Epithelial cell of proximal tubule (primary cell): ENCODE measurements at regions not wholly inside any gene's neighbourhood (a gene's known extent, or its start where the extent isn't known, plus 50 kb on each side); places are given as distances from the start of the nearest gene placed in this dataset.

Source experiments
- DNase-seq: peaks from one replicate; pipeline ENCODE4 v3.0.0-alpha.2; 2011; ENCODE audit warnings: low read depth
- H3K4me3 ChIP-seq: 2 replicates; pipeline ENCODE4 v1.5.1; 2011; ENCODE audit warnings: low read depth, mild to moderate bottlenecking, low read length
- TF ChIP-seq, protein P1 (sequence below): conservative IDR thresholded peaks from 2 replicates; pipeline ENCODE4 v1.5.1; 2012; ENCODE audit warnings: low read depth, mild to moderate bottlenecking, low read length

DNA sequence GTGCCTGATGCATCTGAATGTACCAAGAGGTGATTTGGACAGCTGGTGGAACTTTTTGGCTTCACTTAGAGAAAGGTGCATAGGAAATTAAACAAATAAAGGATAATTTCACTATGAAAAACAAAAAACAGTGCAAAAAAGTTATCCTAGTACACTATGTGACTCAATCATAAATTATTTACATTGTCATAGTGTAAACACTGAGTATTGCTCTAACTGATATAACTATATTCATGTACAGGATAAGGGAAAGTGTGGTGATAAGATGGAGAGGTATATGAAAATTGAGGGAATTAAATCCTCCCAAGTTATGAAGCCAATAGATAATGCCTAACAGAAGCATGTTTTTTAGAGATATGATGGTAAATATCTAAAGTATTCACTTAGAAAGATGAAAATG, 50.2 kb upstream of the CPNE4 start:
- no peak for DNase-seq
- H3K4me3 ChIP-seq = no peak overlapping the region
- TF ChIP-seq, protein P1, sequence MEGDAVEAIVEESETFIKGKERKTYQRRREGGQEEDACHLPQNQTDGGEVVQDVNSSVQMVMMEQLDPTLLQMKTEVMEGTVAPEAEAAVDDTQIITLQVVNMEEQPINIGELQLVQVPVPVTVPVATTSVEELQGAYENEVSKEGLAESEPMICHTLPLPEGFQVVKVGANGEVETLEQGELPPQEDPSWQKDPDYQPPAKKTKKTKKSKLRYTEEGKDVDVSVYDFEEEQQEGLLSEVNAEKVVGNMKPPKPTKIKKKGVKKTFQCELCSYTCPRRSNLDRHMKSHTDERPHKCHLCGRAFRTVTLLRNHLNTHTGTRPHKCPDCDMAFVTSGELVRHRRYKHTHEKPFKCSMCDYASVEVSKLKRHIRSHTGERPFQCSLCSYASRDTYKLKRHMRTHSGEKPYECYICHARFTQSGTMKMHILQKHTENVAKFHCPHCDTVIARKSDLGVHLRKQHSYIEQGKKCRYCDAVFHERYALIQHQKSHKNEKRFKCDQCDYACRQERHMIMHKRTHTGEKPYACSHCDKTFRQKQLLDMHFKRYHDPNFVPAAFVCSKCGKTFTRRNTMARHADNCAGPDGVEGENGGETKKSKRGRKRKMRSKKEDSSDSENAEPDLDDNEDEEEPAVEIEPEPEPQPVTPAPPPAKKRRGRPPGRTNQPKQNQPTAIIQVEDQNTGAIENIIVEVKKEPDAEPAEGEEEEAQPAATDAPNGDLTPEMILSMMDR = no peak

DNA sequence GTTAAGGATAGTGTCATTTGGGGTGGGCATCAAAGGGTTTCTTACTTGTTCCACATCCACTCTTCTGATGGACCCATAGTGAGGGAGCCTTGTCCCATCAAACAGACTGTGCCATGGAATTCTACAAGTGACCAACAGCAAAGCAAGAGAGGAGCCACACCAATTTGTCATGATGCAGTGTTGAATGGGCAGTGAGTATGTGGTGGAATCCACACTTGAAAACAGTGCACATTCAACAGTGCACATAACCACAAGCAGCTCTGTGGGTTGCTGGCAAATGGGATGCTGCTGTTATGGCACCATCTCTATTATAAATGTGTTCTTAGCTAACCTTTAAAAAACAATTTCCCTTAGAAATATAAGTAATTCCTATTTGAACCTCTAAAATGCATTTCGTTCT, 52.5 kb upstream of the CPNE4 start:
- H3K4me3 ChIP-seq = no peak overlapping the region
- TF ChIP-seq, protein P1 = no peak
- no peak for DNase-seq

DNA sequence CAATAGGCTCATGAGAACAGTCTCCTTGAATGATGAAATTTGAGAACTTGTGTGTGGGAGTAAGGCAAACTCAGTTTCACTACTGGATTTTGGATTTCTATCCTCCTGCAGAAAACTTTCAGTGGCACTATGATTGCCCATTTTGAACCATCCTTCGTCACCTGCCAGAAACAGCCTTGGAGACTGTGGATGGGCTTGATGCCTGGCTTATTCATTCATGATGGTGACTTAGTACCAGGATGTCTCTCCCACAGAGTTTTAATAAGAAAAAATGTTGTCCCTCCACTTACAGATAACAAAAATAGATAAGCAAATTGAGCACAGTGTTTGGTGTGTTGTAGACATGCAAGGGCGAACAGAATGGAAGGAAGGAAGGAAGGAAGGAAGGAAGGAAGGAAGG, 53.5 kb upstream of the CPNE4 start:
- TF ChIP-seq, protein P1 = no peak
- no peak for DNase-seq
- H3K4me3 ChIP-seq = no peak overlapping the region

DNA sequence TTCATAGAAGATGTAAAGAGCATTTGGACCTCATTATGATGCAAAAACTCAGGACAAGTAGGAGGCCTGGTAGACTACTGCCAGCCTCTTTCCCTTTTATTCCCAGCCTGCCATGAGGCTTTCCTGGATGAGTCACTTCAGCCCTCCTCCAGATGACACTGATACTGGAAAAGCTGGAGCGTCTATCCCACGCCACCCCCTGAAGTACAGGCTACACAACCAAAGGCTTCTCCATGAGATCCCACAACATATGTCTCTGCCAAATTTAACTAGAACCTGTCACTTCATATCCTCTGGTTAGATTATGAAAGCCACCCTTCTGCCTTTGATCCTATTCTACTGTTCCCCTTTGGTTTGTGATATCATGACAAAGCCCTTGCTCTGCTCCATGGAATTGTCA, 56.1 kb upstream of the CPNE4 start:
- TF ChIP-seq, protein P1 = no peak
- no peak overlapping the region for H3K4me3 ChIP-seq
- no peak for DNase-seq

DNA sequence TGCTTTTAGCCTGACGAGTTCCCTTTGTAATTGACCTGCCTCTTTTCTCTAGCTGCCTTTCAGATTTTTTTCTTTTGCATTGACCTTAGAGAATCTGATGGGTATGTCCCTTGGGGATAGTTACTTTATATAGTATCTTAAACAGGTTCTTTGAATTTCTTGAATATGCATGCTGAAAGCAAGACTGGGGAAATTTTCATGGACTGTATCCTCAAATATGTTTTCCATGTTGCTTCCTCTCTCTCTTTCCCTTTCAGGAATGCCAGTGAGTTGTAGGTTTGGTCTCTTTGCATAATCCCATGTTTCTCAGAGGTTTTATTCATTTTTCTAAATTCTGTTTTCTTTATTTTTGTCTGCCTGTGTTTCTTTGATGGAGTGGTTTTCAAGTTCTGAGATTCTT, 81.8 kb upstream of the CPNE4 start:
- DNase-seq = no peak

DNA sequence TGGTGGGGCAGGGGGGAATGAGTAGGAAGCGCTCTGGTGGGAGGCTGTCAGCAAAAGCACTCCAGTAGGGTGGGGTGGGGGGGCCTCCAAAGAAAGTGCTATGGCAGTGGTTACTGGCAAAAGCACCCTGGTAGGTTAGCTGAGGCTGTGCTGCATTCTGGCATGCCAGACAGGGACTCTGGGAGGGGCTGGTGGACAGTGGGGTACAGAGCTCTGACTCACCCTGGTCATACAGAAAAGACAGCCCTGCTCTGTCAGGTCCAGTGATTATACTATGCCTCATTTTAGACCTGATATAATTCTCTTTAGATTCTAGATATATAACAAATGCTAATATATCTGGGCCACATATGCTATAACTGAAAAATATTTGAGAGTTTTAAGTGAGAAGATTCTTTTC, 82.8 kb upstream of the CPNE4 start:
- no peak overlapping the region for H3K4me3 ChIP-seq
- DNase-seq = no peak
- TF ChIP-seq, protein P1 = no peak

More for the DNA sequence above, 81.8 kb upstream of the CPNE4 start:
- H3K4me3 ChIP-seq = no peak overlapping the region
- TF ChIP-seq, protein P1 = no peak

DNA sequence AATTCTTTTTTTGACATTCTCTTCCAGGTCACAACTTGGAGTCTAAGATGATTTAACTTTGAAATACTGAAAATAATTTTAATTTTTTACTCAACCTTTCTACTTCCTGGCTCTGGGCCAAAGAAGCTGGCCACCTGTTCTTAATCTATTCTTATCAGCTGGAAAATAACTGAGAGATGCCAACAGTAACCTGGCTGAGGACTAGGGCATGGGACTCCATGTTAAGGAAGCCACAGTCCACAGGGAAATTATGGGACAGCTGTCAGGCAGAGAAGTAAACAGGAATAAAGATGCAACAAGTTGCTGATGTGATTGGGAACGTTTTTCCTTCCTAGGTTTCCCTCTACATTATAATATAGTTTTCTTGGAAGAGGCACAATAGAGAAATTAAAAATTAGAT, 84.7 kb upstream of the CPNE4 start:
- DNase-seq = no peak
- H3K4me3 ChIP-seq = no peak overlapping the region
- TF ChIP-seq, protein P1 = no peak
